ENCODE measurements at regions not wholly inside any gene's neighbourhood (a gene's known extent, or its start where the extent isn't known, plus 50 kb on each side); places are given as distances from the start of the nearest gene placed in this dataset.

- TF ChIP-seq CTCF (conservative IDR thresholded peaks at IDR 0.05) (no peak), ZFX (IDR thresholded peaks at IDR 0.05) (no peak)
Observed at GRCh38 chr21:19433623-19434022, 1030.0 kb upstream of the TMPRSS15 start.
